ENCODE measurements at regions not wholly inside any gene's neighbourhood (a gene's known extent, or its start where the extent isn't known, plus 50 kb on each side); places are given as distances from the start of the nearest gene placed in this dataset.
A peak's percentile ranks its signal among the peaks of the same experiment; 100 is the strongest.

- no peak for DNase-seq
Observed at GRCh38 chr14:87732562-87732961, 260.4 kb downstream of the GALC start.

GRCh38 chr14:87725318-87725717, 267.7 kb downstream of the GALC start:
- no peak for DNase-seq

- DNase-seq, result peak; percentile 26
Observed at GRCh38 chr14:87712396-87713090, 280.4 kb downstream of the GALC start.

- DNase-seq, result peak; percentile 42
Observed at GRCh38 chr14:87705439-87705896, 287.5 kb downstream of the GALC start.

- no peak for DNase-seq
Observed at GRCh38 chr14:87698481-87698880, 294.5 kb downstream of the GALC start.

- no peak for DNase-seq
Observed at GRCh38 chr14:87696485-87696884, 296.5 kb downstream of the GALC start.

- DNase-seq, result no peak
Observed at GRCh38 chr14:87691042-87691881, 301.7 kb downstream of the GALC start.

- DNase-seq, result no peak
Observed at GRCh38 chr14:87690076-87690613, 302.8 kb downstream of the GALC start.

- DNase-seq, result no peak
Observed at GRCh38 chr14:87688524-87688923, 304.5 kb downstream of the GALC start.

GRCh38 chr14:87687420-87687819, 305.6 kb downstream of the GALC start:
- DNase-seq, result no peak

GRCh38 chr14:87686746-87687145, 306.2 kb downstream of the GALC start:
- DNase-seq, result no peak

GRCh38 chr14:87679866-87680265, 313.1 kb downstream of the GALC start:
- DNase-seq, result peak; percentile 88

- DNase-seq, result no peak
Observed at GRCh38 chr14:87678624-87679023, 314.4 kb downstream of the GALC start.

- DNase-seq, result no peak
Observed at GRCh38 chr14:87676814-87677437, 316.1 kb downstream of the GALC start.

- no peak for DNase-seq
Observed at GRCh38 chr14:87667659-87668058, 325.3 kb downstream of the GALC start.

- no peak for DNase-seq
Observed at GRCh38 chr14:87656315-87656714, 336.7 kb downstream of the GALC start.

GRCh38 chr14:87652278-87652677, 340.7 kb downstream of the GALC start:
- DNase-seq, result no peak

GRCh38 chr14:87644689-87645088, 348.3 kb downstream of the GALC start:
- no peak for DNase-seq

- no peak for DNase-seq
Observed at GRCh38 chr14:87643005-87643404, 350.0 kb downstream of the GALC start.

- DNase-seq, result no peak
Observed at GRCh38 chr14:87640553-87640952, 352.4 kb downstream of the GALC start.

- no peak for DNase-seq
Observed at GRCh38 chr14:87638196-87638595, 354.8 kb downstream of the GALC start.

GRCh38 chr14:87635442-87635841, 357.5 kb downstream of the GALC start:
- DNase-seq, result no peak
